HG02571 (cell line): ENCODE measurements at regions not wholly inside any gene's neighbourhood (a gene's known extent, or its start where the extent isn't known, plus 50 kb on each side); places are given as distances from the start of the nearest gene placed in this dataset.
"Not testable (repeated sequence)": the region's sequence is repeated elsewhere in the genome, so short reads cannot be mapped to it uniquely, and the experiment has no call there.

Experiments used
- ATAC-seq: cut with Tn5 transposase; IDR thresholded peaks from one replicate; pipeline ENCODE4 v1.9.1; 2021; ENCODE audit warnings: mild to moderate bottlenecking, moderate library complexity; ENCODE audit not compliant: unreplicated experiment

- ATAC-seq = no peak
Measured at GRCh38 chr14:101254805-101255764, 306.2 kb upstream of the DIO3 start.

GRCh38 chr14:101255765-101256125 lies 305.6 kb upstream of the DIO3 start:
- ATAC-seq = no peak

- no peak for ATAC-seq
Measured at GRCh38 chr14:101256266-101256665, 305.0 kb upstream of the DIO3 start.

GRCh38 chr14:101257551-101257950 lies 303.7 kb upstream of the DIO3 start:
- ATAC-seq = no peak

GRCh38 chr14:101259748-101260147 lies 301.5 kb upstream of the DIO3 start:
- no peak for ATAC-seq

- ATAC-seq = not testable (repeated sequence)
Measured at GRCh38 chr14:101266441-101266840, 294.9 kb upstream of the DIO3 start.

- no peak for ATAC-seq
Measured at GRCh38 chr14:101273091-101273490, 288.2 kb upstream of the DIO3 start.

- no peak for ATAC-seq
Measured at GRCh38 chr14:101276309-101277091, 284.8 kb upstream of the DIO3 start.

- ATAC-seq = no peak
Measured at GRCh38 chr14:101282418-101282817, 278.9 kb upstream of the DIO3 start.

GRCh38 chr14:101284711-101285110 lies 276.6 kb upstream of the DIO3 start:
- ATAC-seq = no peak

GRCh38 chr14:101286271-101287018 lies 274.9 kb upstream of the DIO3 start:
- no peak for ATAC-seq

GRCh38 chr14:101288436-101289229 lies 272.7 kb upstream of the DIO3 start:
- no peak for ATAC-seq

- no peak for ATAC-seq
Measured at GRCh38 chr14:101289230-101289690, 272.0 kb upstream of the DIO3 start.

- no peak for ATAC-seq
Measured at GRCh38 chr14:101289911-101290310, 271.4 kb upstream of the DIO3 start.

- ATAC-seq = no peak
Measured at GRCh38 chr14:101290611-101291010, 270.7 kb upstream of the DIO3 start.

GRCh38 chr14:101291390-101291789 lies 269.9 kb upstream of the DIO3 start:
- ATAC-seq = no peak

- no peak for ATAC-seq
Measured at GRCh38 chr14:101292448-101292847, 268.8 kb upstream of the DIO3 start.

GRCh38 chr14:101293605-101294004 lies 267.7 kb upstream of the DIO3 start:
- no peak for ATAC-seq

GRCh38 chr14:101294136-101294535 lies 267.2 kb upstream of the DIO3 start:
- ATAC-seq = no peak

GRCh38 chr14:101299781-101300180 lies 261.5 kb upstream of the DIO3 start:
- ATAC-seq = not testable (repeated sequence)
